G401 (cell line): ENCODE measurements at regions not wholly inside any gene's neighbourhood (a gene's known extent, or its start where the extent isn't known, plus 50 kb on each side); places are given as distances from the start of the nearest gene placed in this dataset.

ENCODE experiments used
- DNase-seq: peaks from one replicate; pipeline ENCODE4 v3.0.0-alpha.2; 2015; ENCODE audit warnings: low spot score
- in situ Hi-C: cut with HindIII; loops from 2 replicates; pipeline ENCODE4 v1.10.0; 2016; ENCODE audit warnings: low sequenced_read_pairs, mixed read lengths

- in situ Hi-C loops = no loop called here
- no peak for DNase-seq
Measured at GRCh38 chr7:17696422-17696821, 243.9 kb downstream of the SNX13 start.

GRCh38 chr7:17697128-17697881 is 243.0 kb downstream of the SNX13 start:
- no peak for DNase-seq
- in situ Hi-C loops = no loop called here

DNA sequence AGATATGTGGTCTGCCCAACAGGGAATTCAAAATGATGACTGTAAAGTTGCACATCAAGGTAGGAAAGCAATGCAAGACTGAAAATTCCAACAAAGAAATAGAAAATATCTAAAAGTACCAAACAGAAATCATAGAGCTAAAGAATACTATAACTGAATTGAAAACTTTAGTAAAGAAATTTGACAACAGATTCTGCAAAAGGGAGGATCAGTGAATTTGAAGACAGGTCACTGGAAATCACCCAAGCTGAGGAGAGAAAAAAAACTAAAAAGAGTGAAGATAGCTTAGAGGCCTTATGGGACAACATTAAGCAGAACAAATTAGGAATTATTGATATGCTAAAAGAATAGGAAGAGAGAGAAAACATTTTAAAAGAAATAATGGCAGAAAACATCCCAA is 240.6 kb downstream of the SNX13 start:
- DNase-seq = no peak
- in situ Hi-C loops = no loop called here

DNA sequence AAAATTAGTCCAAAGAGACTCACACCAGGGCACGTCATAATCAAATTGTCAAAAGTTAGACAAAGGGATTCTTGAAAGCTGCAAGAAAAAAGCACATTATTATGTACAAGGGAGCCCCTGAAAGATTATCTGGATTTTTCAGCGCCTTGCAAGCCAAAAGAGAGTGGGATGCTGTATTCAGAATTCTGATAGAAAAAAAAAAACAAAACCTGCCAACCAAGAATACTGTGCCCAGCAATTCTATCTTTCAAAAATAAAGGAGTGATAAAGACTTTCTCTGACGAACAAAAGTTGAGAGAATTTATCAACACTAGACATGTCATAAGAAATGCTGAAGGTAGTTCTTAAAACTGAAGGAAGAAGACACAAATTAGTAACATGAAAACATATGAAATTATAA is 240.2 kb downstream of the SNX13 start:
- in situ Hi-C loops = no loop called here
- DNase-seq = no peak

DNA sequence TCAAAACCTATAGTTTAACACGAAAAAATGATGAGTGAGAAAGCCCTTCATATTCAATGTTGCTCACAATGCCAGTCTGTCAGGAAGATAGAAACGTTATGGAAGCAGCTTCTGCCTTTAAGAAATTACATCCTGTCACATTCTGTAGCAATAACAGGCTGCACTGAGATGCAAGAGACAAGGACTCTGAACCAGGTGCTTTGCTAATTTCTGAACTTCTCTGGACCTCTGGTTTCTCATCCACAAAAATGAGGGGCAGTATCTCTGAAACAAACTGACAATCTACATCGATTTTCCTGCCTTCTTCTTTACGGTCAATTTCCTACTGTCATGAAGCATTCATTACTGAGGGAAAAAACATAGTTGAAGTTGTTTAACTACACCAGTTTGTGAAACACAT is 234.0 kb downstream of the SNX13 start:
- in situ Hi-C loops = no loop called here
- no peak for DNase-seq

DNA sequence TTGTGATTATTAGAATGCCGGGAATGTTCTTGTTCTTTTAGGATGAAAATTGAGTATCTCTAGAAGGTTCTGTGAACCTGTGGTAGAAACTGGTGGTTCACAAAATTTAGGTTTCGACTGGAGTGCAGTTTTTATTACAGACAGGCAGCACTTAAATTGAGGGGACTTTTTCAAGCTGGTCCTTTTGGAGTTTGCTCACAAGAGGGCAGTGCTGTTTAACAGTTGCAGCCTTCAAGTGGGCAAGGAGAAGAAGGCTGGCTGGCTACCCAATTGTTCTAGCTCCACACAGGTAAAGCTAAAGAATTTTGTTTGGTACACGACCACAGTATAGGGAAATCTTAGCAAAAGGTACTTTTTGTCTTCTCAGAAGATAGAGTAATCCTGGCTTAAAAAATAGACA is 233.6 kb downstream of the SNX13 start:
- in situ Hi-C loops = no loop called here
- DNase-seq = peak; percentile 71

GRCh38 chr7:17709127-17709526 is 231.2 kb downstream of the SNX13 start:
- in situ Hi-C loops = no loop called here
- DNase-seq = no peak

GRCh38 chr7:17709599-17709998 is 230.7 kb downstream of the SNX13 start:
- in situ Hi-C loops = no loop called here
- no peak for DNase-seq

DNA sequence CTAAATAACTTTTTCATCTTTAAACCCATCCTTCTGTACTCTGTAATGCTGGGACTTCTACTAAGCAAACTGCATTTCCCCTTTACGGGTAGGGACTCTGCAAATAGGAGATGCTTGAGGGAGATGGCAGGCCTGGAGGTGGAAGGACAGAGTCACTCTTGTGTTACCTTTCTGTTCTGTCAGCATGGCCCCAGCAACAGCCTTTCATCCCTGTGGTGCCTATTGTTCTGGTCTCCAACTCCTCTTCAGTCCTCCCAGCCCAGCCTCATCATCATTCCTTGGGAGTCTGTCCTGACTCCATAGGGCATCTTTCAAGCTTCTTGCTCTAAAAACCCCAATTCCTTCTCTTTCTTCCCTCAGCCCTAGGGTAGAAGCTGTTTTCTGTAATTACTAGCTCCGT is 230.0 kb downstream of the SNX13 start:
- in situ Hi-C loops = no loop called here
- no peak for DNase-seq

GRCh38 chr7:17713584-17713983 is 226.7 kb downstream of the SNX13 start:
- in situ Hi-C loops = no loop called here
- DNase-seq = no peak

GRCh38 chr7:17716816-17717215 is 223.5 kb downstream of the SNX13 start:
- in situ Hi-C loops = no loop called here
- no peak for DNase-seq

DNA sequence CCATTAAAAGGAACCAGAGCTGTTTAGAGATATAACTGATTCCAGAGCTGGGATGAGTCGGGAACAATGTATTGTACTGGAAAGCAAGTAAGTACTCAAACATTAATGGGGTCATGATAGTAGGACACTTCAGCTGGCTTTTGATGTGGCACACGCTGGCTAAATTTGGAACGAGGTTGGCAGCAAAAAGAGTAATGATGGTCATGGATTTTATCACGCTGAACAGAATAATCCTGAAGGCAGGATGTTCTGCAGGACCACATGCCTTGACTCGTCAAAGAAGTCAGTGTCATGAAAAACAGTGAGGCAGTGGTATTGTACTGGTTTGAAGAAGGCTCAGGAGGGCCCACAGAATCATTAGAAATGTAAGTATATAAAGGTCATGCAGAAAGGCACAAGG is 220.3 kb downstream of the SNX13 start:
- in situ Hi-C loops = no loop called here
- no peak for DNase-seq

DNA sequence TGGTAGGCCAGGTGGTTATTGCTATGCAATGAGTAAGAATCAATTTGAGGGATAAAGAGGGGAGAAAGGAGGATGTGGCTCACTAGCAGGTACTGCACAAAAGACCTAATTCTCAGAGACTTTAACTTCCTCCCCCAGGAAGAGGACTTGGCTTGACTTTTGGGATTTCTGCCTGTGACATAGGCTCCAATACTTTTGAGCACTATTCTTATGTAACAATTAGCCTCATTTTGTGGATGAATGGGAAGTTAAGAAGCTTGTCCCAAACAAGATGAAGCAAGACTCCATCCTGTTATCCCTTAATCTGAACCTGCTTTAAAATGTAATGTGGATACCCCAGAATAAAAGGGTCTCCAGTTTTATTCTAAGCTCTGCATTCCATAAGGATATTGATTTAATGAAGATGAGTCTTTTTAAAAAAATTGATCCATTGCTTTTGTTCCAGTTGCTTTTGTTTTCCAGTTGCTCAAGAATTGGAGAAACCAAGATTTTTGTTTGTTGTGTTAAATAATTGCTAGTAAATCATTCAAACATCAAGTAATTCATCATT is 218.5 kb downstream of the SNX13 start:
- in situ Hi-C loops = no loop called here
- DNase-seq = no peak

DNA sequence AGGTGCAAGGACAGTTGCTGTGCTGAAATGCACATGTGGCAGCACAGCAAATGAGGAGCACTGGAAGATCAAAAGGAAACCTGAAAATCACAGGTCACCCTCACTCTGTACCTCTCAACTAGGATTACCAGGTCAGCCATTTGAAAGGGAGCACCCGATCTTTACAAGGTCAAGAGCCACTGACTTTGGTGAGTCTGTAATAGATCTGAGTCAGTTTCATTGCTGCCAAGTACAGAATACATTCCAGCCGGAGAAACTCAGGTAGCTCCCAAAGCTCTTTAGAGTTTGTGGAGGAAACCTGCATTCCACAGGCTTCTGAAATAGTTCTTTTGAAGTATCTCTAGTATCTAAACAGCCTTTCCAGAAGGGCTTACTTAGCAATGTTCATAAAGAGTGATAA is 217.5 kb downstream of the SNX13 start:
- DNase-seq = no peak
- in situ Hi-C loops = no loop called here

DNA sequence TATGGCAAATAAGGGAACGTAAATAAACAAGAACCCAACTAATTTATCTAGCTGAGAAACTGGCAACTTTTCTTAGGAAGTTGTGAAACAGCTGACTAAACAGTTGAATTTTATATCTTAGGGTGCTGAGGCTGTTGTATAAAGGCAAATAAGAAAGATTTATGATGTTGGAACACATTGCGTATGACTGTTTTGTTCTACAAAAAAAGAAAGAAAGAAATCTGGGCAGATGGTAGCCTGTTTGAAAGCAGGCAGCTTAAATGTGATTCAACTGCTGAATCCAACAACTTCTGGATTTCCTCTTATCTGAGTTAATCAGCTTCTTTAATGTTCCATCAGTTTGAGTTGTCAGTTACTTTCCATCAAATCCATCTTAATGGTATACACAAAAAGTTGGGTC is 214.5 kb downstream of the SNX13 start:
- DNase-seq = no peak
- in situ Hi-C loops = no loop called here

- in situ Hi-C loops = no loop called here
- no peak for DNase-seq
Measured at GRCh38 chr7:17732083-17732482, 208.2 kb downstream of the SNX13 start.
